ENCODE measurements at regions not wholly inside any gene's neighbourhood (a gene's known extent, or its start where the extent isn't known, plus 50 kb on each side); places are given as distances from the start of the nearest gene placed in this dataset.

GRCh38 chr5:88090506-88090905 lies 178.1 kb downstream of the TMEM161B start:
- Histone ChIP-seq H3K27ac (ENCODE audit: control insufficient read depth, insufficient read depth) (no peak overlapping the region), H3K79me2 (ENCODE audit: control insufficient read depth, insufficient read depth, low read length) (no peaks in the 10 kb centered on the region), H3K4me1 (ENCODE audit: control insufficient read depth, insufficient read depth, low read length) (no peaks in the 10 kb centered on the region), H3K4me2 (ENCODE audit: control insufficient read depth, insufficient read depth) (no peak overlapping the region), H3K9me3 (replicated peaks; ENCODE audit: control insufficient read depth, insufficient read depth, low read length) (no peaks in the 10 kb centered on the region), H3K9ac (ENCODE audit: control insufficient read depth, insufficient read depth, low read length) (no peak overlapping the region), H3K4me3 (no peak overlapping the region), H3K36me3 (ENCODE audit: control insufficient read depth in 2 of 2, insufficient read depth in 2 of 2, low read length in 1 of 2) (no peaks in the 10 kb centered on the region), H4K20me1 (ENCODE audit: control insufficient read depth, insufficient read depth) (no peaks in the 10 kb centered on the region), H3K27me3 (replicated peaks in 1 of 2; ENCODE audit: control insufficient read depth in 2 of 2, insufficient read depth in 2 of 2, low read length in 1 of 2) (no peaks in the 10 kb centered on the region), H2AFZ (ENCODE audit: control insufficient read depth, low read depth, low read length) (no peak overlapping the region)
- FAIRE-seq, result no peak
- RAD21 ChIA-PET (ENCODE audit: unreplicated experiment), result no interaction called here
- WGBS (ENCODE audit: insufficient coverage, insufficient replicate concordance, low lambda C conversion rate, missing lambda C conversion rate), result 100% methylated on average over 1 of the region's 2 CpGs
- POLR2A ChIA-PET, result no interaction called here
- DNase-seq (ENCODE audit: low read depth, low spot score), result no peak
- BruUV-seq (replicated peaks), result no TSS peak
- TF ChIP-seq, protein P1, sequence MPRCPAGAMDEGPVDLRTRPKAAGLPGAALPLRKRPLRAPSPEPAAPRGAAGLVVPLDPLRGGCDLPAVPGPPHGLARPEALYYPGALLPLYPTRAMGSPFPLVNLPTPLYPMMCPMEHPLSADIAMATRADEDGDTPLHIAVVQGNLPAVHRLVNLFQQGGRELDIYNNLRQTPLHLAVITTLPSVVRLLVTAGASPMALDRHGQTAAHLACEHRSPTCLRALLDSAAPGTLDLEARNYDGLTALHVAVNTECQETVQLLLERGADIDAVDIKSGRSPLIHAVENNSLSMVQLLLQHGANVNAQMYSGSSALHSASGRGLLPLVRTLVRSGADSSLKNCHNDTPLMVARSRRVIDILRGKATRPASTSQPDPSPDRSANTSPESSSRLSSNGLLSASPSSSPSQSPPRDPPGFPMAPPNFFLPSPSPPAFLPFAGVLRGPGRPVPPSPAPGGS (IDR thresholded peaks at IDR 0.05; ENCODE audit: borderline replicate concordance, insufficient read depth, low read depth, low read length, poor library complexity, severe bottlenecking), result peak; percentile 31
- TF ChIP-seq FOS (IDR thresholded peaks at IDR 0.05; ENCODE audit: borderline replicate concordance, extremely low read depth, insufficient read length), result no peak
- SMC1A ChIA-PET (ENCODE audit: uncharacterized antibody, unreplicated experiment), result no interaction called here
- CTCF ChIA-PET, result interaction anchor here (0.5 kb wide), 1 partner anchor 102 kb away, joined by 3 read pairs; no protein-coding TSS in a partner anchor
- no peak for ATAC-seq
- in situ Hi-C loops (cut with MboI), result no loop called here
- intact Hi-C loops (cut with micrococcal nuclease; ENCODE audit: unreplicated experiment), result no loop called here

DNA sequence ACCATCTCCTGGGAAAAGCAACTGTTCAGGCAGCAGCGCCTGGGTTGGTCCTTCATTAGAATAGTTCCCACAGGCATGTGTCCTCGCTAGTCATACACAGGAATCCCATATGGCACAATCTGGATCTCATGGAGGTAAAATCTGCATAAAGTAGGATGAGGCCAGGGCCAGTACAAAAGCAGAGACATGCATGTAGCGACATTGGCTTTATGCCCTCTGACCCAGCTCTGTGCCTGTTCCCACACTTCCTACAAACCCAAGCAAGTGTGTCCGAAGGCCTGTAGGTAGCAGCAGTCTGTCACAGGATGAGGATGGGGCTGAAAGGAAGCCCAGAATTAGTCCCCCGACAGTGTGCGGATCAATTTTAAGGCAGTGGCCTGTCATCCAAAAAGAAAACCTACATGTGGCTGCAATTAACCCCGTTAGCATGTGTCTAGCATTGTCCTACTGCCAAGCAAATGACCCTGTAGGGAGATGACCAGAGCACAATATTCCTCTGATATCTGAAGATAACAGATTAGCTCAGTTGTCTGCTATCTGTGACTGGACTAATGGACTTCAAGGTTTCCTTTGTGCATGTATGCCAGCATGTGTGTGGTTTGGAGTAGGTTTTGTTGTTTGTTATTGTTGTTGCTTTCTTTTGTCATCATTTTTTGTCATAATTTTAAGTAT lies 178.8 kb downstream of the TMEM161B start:
- CTCF ChIA-PET, result no interaction called here
- RAD21 ChIA-PET (ENCODE audit: unreplicated experiment), result no interaction called here
- H4K20me1 ChIP-seq (ENCODE audit: control insufficient read depth, insufficient read depth), result no peaks in the 10 kb centered on the region
- H3K9me3 ChIP-seq (replicated peaks; ENCODE audit: control insufficient read depth, insufficient read depth, low read length), result no peaks in the 10 kb centered on the region
- FAIRE-seq, result no peak
- POLR2A ChIA-PET, result no interaction called here
- SMC1A ChIA-PET (ENCODE audit: uncharacterized antibody, unreplicated experiment), result interaction anchor here (0.6 kb wide), 1 partner anchor 11 kb away, joined by 4 read pairs; no protein-coding TSS in a partner anchor
- H3K4me1 ChIP-seq (ENCODE audit: control insufficient read depth, insufficient read depth, low read length), result no peaks in the 10 kb centered on the region
- in situ Hi-C loops (cut with MboI) (no loop called here), intact Hi-C loops (cut with micrococcal nuclease; ENCODE audit: unreplicated experiment) (no loop called here)
- BruUV-seq (replicated peaks), result no TSS peak
- H3K9ac ChIP-seq (ENCODE audit: control insufficient read depth, insufficient read depth, low read length), result no peak overlapping the region
- no peak overlapping the region for H3K27ac ChIP-seq (ENCODE audit: control insufficient read depth, insufficient read depth)
- no peak overlapping the region for H3K4me2 ChIP-seq (ENCODE audit: control insufficient read depth, insufficient read depth)
- DNase-seq (ENCODE audit: low read depth, low spot score), result no peak
- H3K4me3 ChIP-seq, result no peak overlapping the region
- WGBS (ENCODE audit: insufficient coverage, insufficient replicate concordance, low lambda C conversion rate, missing lambda C conversion rate), result 56% methylated on average over 7 of the region's 7 CpGs
- no peak overlapping the region for H2AFZ ChIP-seq (ENCODE audit: control insufficient read depth, low read depth, low read length)
- ATAC-seq, result no peak
- TF ChIP-seq IKZF2 (IDR thresholded peaks at IDR 0.05) (no peak), EP300 (IDR thresholded peaks at IDR 0.05; ENCODE audit: borderline replicate concordance in 1 of 2, control insufficient read depth in 1 of 2, low read depth in 2 of 2, low read length in 2 of 2) (no peak), HCFC1 (IDR thresholded peaks at IDR 0.05; ENCODE audit: low read length) (no peak), E2F8 (IDR thresholded peaks at IDR 0.05; ENCODE audit: low read depth, partially characterized antibody) (no peak), FOS (IDR thresholded peaks at IDR 0.05; ENCODE audit: borderline replicate concordance, extremely low read depth, insufficient read length) (no peak), SIN3A (IDR thresholded peaks at IDR 0.05; ENCODE audit: low read depth, low read length) (no peak), SREBF1 (IDR thresholded peaks at IDR 0.05; ENCODE audit: low read length) (no peak), ZNF622 (IDR thresholded peaks at IDR 0.05) (no peak), SPI1 (IDR thresholded peaks at IDR 0.05; ENCODE audit: borderline replicate concordance, insufficient read depth, low read depth, low read length) (no peak)
- no peaks in the 10 kb centered on the region for H3K27me3 ChIP-seq (replicated peaks in 1 of 2; ENCODE audit: control insufficient read depth in 2 of 2, insufficient read depth in 2 of 2, low read length in 1 of 2)
- H3K79me2 ChIP-seq (ENCODE audit: control insufficient read depth, insufficient read depth, low read length), result no peaks in the 10 kb centered on the region
- no peaks in the 10 kb centered on the region for H3K36me3 ChIP-seq (ENCODE audit: control insufficient read depth in 2 of 2, insufficient read depth in 2 of 2, low read length in 1 of 2)

Data from GM12878 (cell line).